ENCODE measurements at regions not wholly inside any gene's neighbourhood (a gene's known extent, or its start where the extent isn't known, plus 50 kb on each side); places are given as distances from the start of the nearest gene placed in this dataset.

DNA sequence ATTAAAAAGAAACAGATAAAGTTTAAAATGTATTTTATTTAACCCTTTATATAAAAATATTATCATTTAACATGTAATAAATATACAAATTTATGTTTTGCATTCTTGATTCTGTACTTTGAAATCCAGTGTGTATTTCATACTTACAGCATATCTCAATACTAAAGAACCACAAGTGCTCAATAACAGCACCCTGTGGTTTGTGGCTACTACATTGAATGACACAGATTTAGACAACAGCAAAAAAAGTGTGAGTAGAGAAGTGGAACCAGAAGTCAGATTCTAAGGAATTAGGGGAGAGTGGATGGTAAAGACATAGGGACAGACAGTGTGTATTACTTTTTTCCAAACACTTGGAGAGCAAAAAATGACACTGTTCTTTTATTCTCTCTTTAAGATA is 524.5 kb downstream of the BMP2 start:
- Histone ChIP-seq H2AFZ (ENCODE audit: low read depth, low read length, severe bottlenecking) (no peak overlapping the region), H3K9me3 (ENCODE audit: insufficient read depth, low read length) (no peaks in the 10 kb centered on the region), H4K20me1 (ENCODE audit: low read depth, low read length) (no peaks in the 10 kb centered on the region), H3F3A (ENCODE audit: insufficient read depth) (no peaks in the 10 kb centered on the region), H3K9me2 (replicated peaks; ENCODE audit: insufficient read depth, low read length) (no peaks in the 10 kb centered on the region), H3K27ac (ENCODE audit: low read depth, low read length) (no peak overlapping the region), H3K79me2 (ENCODE audit: insufficient read depth, low read length) (no peaks in the 10 kb centered on the region), H3K36me3 (ENCODE audit: low read length) (no peaks in the 10 kb centered on the region), H3K27me3 (ENCODE audit: low read length) (no peaks in the 10 kb centered on the region), H3K4me3 (ENCODE audit: insufficient read depth, low read length, poor library complexity, severe bottlenecking) (no peak overlapping the region), H3K9ac (ENCODE audit: low read length) (no peak overlapping the region), H3K4me2 (ENCODE audit: low read depth, low read length, poor library complexity, severe bottlenecking) (no peak overlapping the region)
- TF ChIP-seq EZH2phosphoT487 (conservative IDR thresholded peaks at IDR 0.05; ENCODE audit: low read length), result no peak
- TF ChIP-seq, protein P1, sequence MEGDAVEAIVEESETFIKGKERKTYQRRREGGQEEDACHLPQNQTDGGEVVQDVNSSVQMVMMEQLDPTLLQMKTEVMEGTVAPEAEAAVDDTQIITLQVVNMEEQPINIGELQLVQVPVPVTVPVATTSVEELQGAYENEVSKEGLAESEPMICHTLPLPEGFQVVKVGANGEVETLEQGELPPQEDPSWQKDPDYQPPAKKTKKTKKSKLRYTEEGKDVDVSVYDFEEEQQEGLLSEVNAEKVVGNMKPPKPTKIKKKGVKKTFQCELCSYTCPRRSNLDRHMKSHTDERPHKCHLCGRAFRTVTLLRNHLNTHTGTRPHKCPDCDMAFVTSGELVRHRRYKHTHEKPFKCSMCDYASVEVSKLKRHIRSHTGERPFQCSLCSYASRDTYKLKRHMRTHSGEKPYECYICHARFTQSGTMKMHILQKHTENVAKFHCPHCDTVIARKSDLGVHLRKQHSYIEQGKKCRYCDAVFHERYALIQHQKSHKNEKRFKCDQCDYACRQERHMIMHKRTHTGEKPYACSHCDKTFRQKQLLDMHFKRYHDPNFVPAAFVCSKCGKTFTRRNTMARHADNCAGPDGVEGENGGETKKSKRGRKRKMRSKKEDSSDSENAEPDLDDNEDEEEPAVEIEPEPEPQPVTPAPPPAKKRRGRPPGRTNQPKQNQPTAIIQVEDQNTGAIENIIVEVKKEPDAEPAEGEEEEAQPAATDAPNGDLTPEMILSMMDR (IDR thresholded peaks at IDR 0.05; ENCODE audit: insufficient read depth, low read length, poor library complexity, severe bottlenecking), result no peak

DNA sequence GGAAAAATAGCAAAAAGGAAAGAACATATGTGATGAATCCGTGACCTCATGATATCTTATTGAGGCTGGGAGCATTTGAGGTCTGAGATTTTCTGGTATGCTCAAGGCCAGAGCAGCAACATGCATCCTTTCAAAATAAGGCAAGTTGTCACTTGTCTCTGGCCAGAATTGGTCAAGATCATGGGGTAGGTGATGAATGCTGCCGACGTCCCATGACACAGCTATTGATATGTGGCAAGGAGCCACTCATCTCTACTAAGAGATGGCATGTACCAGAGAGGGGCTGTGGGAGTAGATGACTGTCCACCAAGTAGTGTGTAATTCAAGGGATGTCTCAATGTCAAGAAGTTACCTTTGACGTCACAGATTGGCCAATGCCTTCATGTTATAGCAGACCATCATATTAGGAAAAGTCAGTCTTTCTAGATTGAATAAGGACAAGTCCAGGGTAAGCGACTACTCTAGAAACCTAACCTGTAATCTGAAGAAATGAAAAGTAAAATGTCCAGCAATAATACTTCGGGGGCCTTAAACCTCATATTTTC is 527.4 kb downstream of the BMP2 start:
- H3K9me2 ChIP-seq (replicated peaks; ENCODE audit: insufficient read depth, low read length), result no peaks in the 10 kb centered on the region
- H3F3A ChIP-seq (ENCODE audit: insufficient read depth), result no peaks in the 10 kb centered on the region
- no peak overlapping the region for H3K9ac ChIP-seq (ENCODE audit: low read length)
- no peak overlapping the region for H3K27ac ChIP-seq (ENCODE audit: low read depth, low read length)
- H3K27me3 ChIP-seq (ENCODE audit: low read length), result no peaks in the 10 kb centered on the region
- no peaks in the 10 kb centered on the region for H3K9me3 ChIP-seq (ENCODE audit: insufficient read depth, low read length)
- no peak overlapping the region for H2AFZ ChIP-seq (ENCODE audit: low read depth, low read length, severe bottlenecking)
- no peaks in the 10 kb centered on the region for H3K36me3 ChIP-seq (ENCODE audit: low read length)
- no peak overlapping the region for H3K4me2 ChIP-seq (ENCODE audit: low read depth, low read length, poor library complexity, severe bottlenecking)
- no peak overlapping the region for H3K4me3 ChIP-seq (ENCODE audit: insufficient read depth, low read length, poor library complexity, severe bottlenecking)
- H3K79me2 ChIP-seq (ENCODE audit: insufficient read depth, low read length), result no peaks in the 10 kb centered on the region
- no peaks in the 10 kb centered on the region for H4K20me1 ChIP-seq (ENCODE audit: low read depth, low read length)
- TF ChIP-seq EZH2phosphoT487 (conservative IDR thresholded peaks at IDR 0.05; ENCODE audit: low read length), result no peak
- TF ChIP-seq, protein P1 (IDR thresholded peaks at IDR 0.05; ENCODE audit: insufficient read depth, low read length, poor library complexity, severe bottlenecking), result no peak

DNA sequence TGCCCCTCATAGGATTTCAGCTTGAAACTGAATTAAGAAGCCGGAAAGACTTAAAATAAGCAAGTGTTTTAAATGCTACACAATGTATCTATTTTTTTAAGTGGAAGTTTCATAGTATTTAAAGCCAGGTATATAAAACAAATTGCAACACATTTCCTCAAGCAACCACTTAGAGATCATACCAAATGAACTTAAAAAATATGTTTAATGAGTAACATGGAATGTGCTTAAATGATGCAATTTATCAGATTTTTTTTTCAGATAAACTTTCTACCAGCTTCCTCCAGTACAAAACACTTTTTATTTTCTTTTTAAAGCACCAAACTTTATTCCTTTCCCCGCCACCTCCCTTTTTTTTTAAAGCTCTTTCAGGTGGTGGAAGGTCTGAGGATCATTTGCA is 534.3 kb downstream of the BMP2 start:
- H3K27me3 ChIP-seq (ENCODE audit: low read length), result no peaks in the 10 kb centered on the region
- no peaks in the 10 kb centered on the region for H3K36me3 ChIP-seq (ENCODE audit: low read length)
- no peak overlapping the region for H3K9ac ChIP-seq (ENCODE audit: low read length)
- no peak overlapping the region for H3K27ac ChIP-seq (ENCODE audit: low read depth, low read length)
- no peak overlapping the region for H3K4me2 ChIP-seq (ENCODE audit: low read depth, low read length, poor library complexity, severe bottlenecking)
- TF ChIP-seq, protein P1 (IDR thresholded peaks at IDR 0.05; ENCODE audit: insufficient read depth, low read length, poor library complexity, severe bottlenecking), result no peak
- TF ChIP-seq EZH2phosphoT487 (conservative IDR thresholded peaks at IDR 0.05; ENCODE audit: low read length), result no peak
- H3K9me2 ChIP-seq (replicated peaks; ENCODE audit: insufficient read depth, low read length), result no peaks in the 10 kb centered on the region
- H3F3A ChIP-seq (ENCODE audit: insufficient read depth), result no peaks in the 10 kb centered on the region
- no peaks in the 10 kb centered on the region for H4K20me1 ChIP-seq (ENCODE audit: low read depth, low read length)
- no peaks in the 10 kb centered on the region for H3K79me2 ChIP-seq (ENCODE audit: insufficient read depth, low read length)
- H3K9me3 ChIP-seq (ENCODE audit: insufficient read depth, low read length), result no peaks in the 10 kb centered on the region
- no peak overlapping the region for H2AFZ ChIP-seq (ENCODE audit: low read depth, low read length, severe bottlenecking)
- H3K4me3 ChIP-seq (ENCODE audit: insufficient read depth, low read length, poor library complexity, severe bottlenecking), result no peak overlapping the region
